ENCODE measurements at regions not wholly inside any gene's neighbourhood (a gene's known extent, or its start where the extent isn't known, plus 50 kb on each side); places are given as distances from the start of the nearest gene placed in this dataset.

GRCh38 chr15:70461017-70461416 is 302.3 kb downstream of the UACA start:
- in situ Hi-C loops (cut with MboI; ENCODE audit: low pct_unique_long_range_greater_than_20kb, low sequenced_read_pairs, unreplicated experiment): no loop called here
- no peak for TF ChIP-seq CTCF (IDR thresholded peaks at IDR 0.05; ENCODE audit: extremely low read depth, insufficient read depth, missing control alignments)
- DNase-seq (ENCODE audit: low spot score): no peak

- TF ChIP-seq CTCF (IDR thresholded peaks at IDR 0.05; ENCODE audit: extremely low read depth, insufficient read depth, missing control alignments): no peak
- DNase-seq (ENCODE audit: low spot score): no peak
- in situ Hi-C loops (cut with MboI; ENCODE audit: low pct_unique_long_range_greater_than_20kb, low sequenced_read_pairs, unreplicated experiment): no loop called here
These were observed 304.0 kb downstream of the UACA start for GRCh38 chr15:70459312-70459711.

- no peak for DNase-seq (ENCODE audit: low spot score)
- in situ Hi-C loops (cut with MboI; ENCODE audit: low pct_unique_long_range_greater_than_20kb, low sequenced_read_pairs, unreplicated experiment): no loop called here
- TF ChIP-seq CTCF (IDR thresholded peaks at IDR 0.05; ENCODE audit: extremely low read depth, insufficient read depth, missing control alignments): no peak
These were observed 309.6 kb downstream of the UACA start for GRCh38 chr15:70453766-70454165.

GRCh38 chr15:70453238-70453637 is 310.1 kb downstream of the UACA start:
- no peak for TF ChIP-seq CTCF (IDR thresholded peaks at IDR 0.05; ENCODE audit: extremely low read depth, insufficient read depth, missing control alignments)
- no peak for DNase-seq (ENCODE audit: low spot score)
- in situ Hi-C loops (cut with MboI; ENCODE audit: low pct_unique_long_range_greater_than_20kb, low sequenced_read_pairs, unreplicated experiment): no loop called here

- no peak for DNase-seq (ENCODE audit: low spot score)
- TF ChIP-seq CTCF (IDR thresholded peaks at IDR 0.05; ENCODE audit: extremely low read depth, insufficient read depth, missing control alignments): no peak
- in situ Hi-C loops (cut with MboI; ENCODE audit: low pct_unique_long_range_greater_than_20kb, low sequenced_read_pairs, unreplicated experiment): no loop called here
These were observed 311.3 kb downstream of the UACA start for GRCh38 chr15:70451821-70452653.

GRCh38 chr15:70450142-70450443 is 313.3 kb downstream of the UACA start:
- TF ChIP-seq CTCF (IDR thresholded peaks at IDR 0.05; ENCODE audit: extremely low read depth, insufficient read depth, missing control alignments): no peak
- no peak for DNase-seq (ENCODE audit: low spot score)
- in situ Hi-C loops (cut with MboI; ENCODE audit: low pct_unique_long_range_greater_than_20kb, low sequenced_read_pairs, unreplicated experiment): no loop called here

Data from GM13977 (cell line).